ENCODE measurements at regions not wholly inside any gene's neighbourhood (a gene's known extent, or its start where the extent isn't known, plus 50 kb on each side); places are given as distances from the start of the nearest gene placed in this dataset.
"Not testable (repeated sequence)": the region's sequence is repeated elsewhere in the genome, so short reads cannot be mapped to it uniquely, and the experiment has no call there.

- H3K36me3 ChIP-seq (ENCODE audit: control insufficient read depth in 2 of 3, insufficient read depth in 3 of 3, low read length in 3 of 3); H3K4me1 ChIP-seq (ENCODE audit: control insufficient read depth in 2 of 2, insufficient read depth in 2 of 2, low read length in 2 of 2); POLR2A ChIA-PET; H3K27ac ChIP-seq (ENCODE audit: low read depth, low read length); CTCF ChIA-PET; H3K9me3 ChIP-seq (ENCODE audit: control insufficient read depth in 2 of 3, low read length in 3 of 3); H3K27me3 Mint-ChIP-seq; DNase-seq; ATAC-seq; H3K4me3 ChIP-seq (ENCODE audit: low read length); H3K27me3 ChIP-seq (ENCODE audit: control insufficient read depth in 2 of 2, insufficient read depth in 2 of 2, low read length in 2 of 2); intact Hi-C loops (cut with micrococcal nuclease); H3K27ac Mint-ChIP-seq; H3K4me3 Mint-ChIP-seq; H3K36me3 Mint-ChIP-seq; H3K4me1 Mint-ChIP-seq: not testable (repeated sequence)
- H3K9me3 Mint-ChIP-seq, result peaks cover 6 to 29% (median 17%) of the 10 kb centered on the region in 11 donors
Observed at GRCh38 chr9:100748930-100749329, 171.1 kb downstream of the CAVIN4 start.

- Mint-ChIP-seq H3K27me3 (peaks cover 0 to 29% (median 22%) of the 10 kb centered on the region in 5 donors), H3K27ac (no peak overlapping the region), H3K4me1 (no peaks in the 10 kb centered on the region), H3K9me3 (peaks cover 0 to 11% (median 5%) of the 10 kb centered on the region in 11 donors), H3K4me3 (no peak overlapping the region), H3K36me3 (no peaks in the 10 kb centered on the region)
- Histone ChIP-seq H3K4me3 (ENCODE audit: low read length) (no peak overlapping the region), H3K4me1 (ENCODE audit: control insufficient read depth in 2 of 2, insufficient read depth in 2 of 2, low read length in 2 of 2) (no peaks in the 10 kb centered on the region), H3K27ac (ENCODE audit: low read depth, low read length) (no peak overlapping the region), H3K9me3 (ENCODE audit: control insufficient read depth in 2 of 3, low read length in 3 of 3) (no peaks in the 10 kb centered on the region), H3K27me3 (ENCODE audit: control insufficient read depth in 2 of 2, insufficient read depth in 2 of 2, low read length in 2 of 2) (no peaks in the 10 kb centered on the region), H3K36me3 (ENCODE audit: control insufficient read depth in 2 of 3, insufficient read depth in 3 of 3, low read length in 3 of 3) (no peaks in the 10 kb centered on the region)
- ChIA-PET CTCF (no interaction called here), POLR2A (no interaction called here)
- intact Hi-C loops (cut with micrococcal nuclease), result no loop called here
- ATAC-seq (no peak), DNase-seq (no peak)
Observed at GRCh38 chr9:100756217-100756616, 178.3 kb downstream of the CAVIN4 start.

- ChIA-PET CTCF (interaction anchor here (0.8 to 1.0 kb wide), 2 partner anchors 43 to 215 kb away, joined by 3 read pairs; no protein-coding TSS in a partner anchor), POLR2A (no interaction called here)
Observed at GRCh38 chr9:100759215-100759614, 181.3 kb downstream of the CAVIN4 start.

GRCh38 chr9:100761276-100761802 is 183.5 kb downstream of the CAVIN4 start:
- no peak overlapping the region for H3K4me3 Mint-ChIP-seq
- intact Hi-C loops (cut with micrococcal nuclease), result no loop called here
- no peaks in the 10 kb centered on the region for H3K4me1 Mint-ChIP-seq

More at GRCh38 chr9:100759215-100759614, 181.3 kb downstream of the CAVIN4 start:
- Mint-ChIP-seq H3K27ac (no peak overlapping the region), H3K9me3 (peaks cover 0 to 14% (median 4%) of the 10 kb centered on the region in 11 donors), H3K4me1 (no peaks in the 10 kb centered on the region), H3K36me3 (no peaks in the 10 kb centered on the region), H3K27me3 (peaks cover 0 to 29% (median 18%) of the 10 kb centered on the region in 5 donors), H3K4me3 (no peak overlapping the region)
- ATAC-seq, result no peak
- Histone ChIP-seq H3K4me3 (ENCODE audit: low read length) (no peak overlapping the region), H3K27me3 (ENCODE audit: control insufficient read depth in 2 of 2, insufficient read depth in 2 of 2, low read length in 2 of 2) (no peaks in the 10 kb centered on the region), H3K9me3 (ENCODE audit: control insufficient read depth in 2 of 3, low read length in 3 of 3) (no peaks in the 10 kb centered on the region), H3K36me3 (ENCODE audit: control insufficient read depth in 2 of 3, insufficient read depth in 3 of 3, low read length in 3 of 3) (no peaks in the 10 kb centered on the region), H3K27ac (ENCODE audit: low read depth, low read length) (no peak overlapping the region), H3K4me1 (ENCODE audit: control insufficient read depth in 2 of 2, insufficient read depth in 2 of 2, low read length in 2 of 2) (no peaks in the 10 kb centered on the region)
- no peak for DNase-seq
- intact Hi-C loops (cut with micrococcal nuclease), result no loop called here

GRCh38 chr9:100774326-100774725 is 196.4 kb downstream of the CAVIN4 start:
- peaks cover 0 to 16% (median 11%) of the 10 kb centered on the region in 5 donors for H3K27me3 Mint-ChIP-seq
- Histone ChIP-seq H3K36me3 (ENCODE audit: control insufficient read depth in 2 of 3, insufficient read depth in 3 of 3, low read length in 3 of 3) (no peaks in the 10 kb centered on the region), H3K4me3 (ENCODE audit: low read length) (no peak overlapping the region), H3K4me1 (ENCODE audit: control insufficient read depth in 2 of 2, insufficient read depth in 2 of 2, low read length in 2 of 2) (no peaks in the 10 kb centered on the region), H3K27me3 (ENCODE audit: control insufficient read depth in 2 of 2, insufficient read depth in 2 of 2, low read length in 2 of 2) (no peaks in the 10 kb centered on the region), H3K9me3 (ENCODE audit: control insufficient read depth in 2 of 3, low read length in 3 of 3) (no peaks in the 10 kb centered on the region), H3K27ac (ENCODE audit: low read depth, low read length) (no peak overlapping the region)
- POLR2A ChIA-PET, result no interaction called here
- H3K27ac Mint-ChIP-seq, result no peak overlapping the region
- H3K9me3 Mint-ChIP-seq, result peaks cover 0 to 9% (median 0%) of the 10 kb centered on the region in 11 donors
- ATAC-seq (no peak), DNase-seq (no peak)
- CTCF ChIA-PET, result no interaction called here
- no peaks in the 10 kb centered on the region for H3K4me1 Mint-ChIP-seq
- no peaks in the 10 kb centered on the region for H3K36me3 Mint-ChIP-seq
- intact Hi-C loops (cut with micrococcal nuclease), result no loop called here
- no peak overlapping the region for H3K4me3 Mint-ChIP-seq

More at GRCh38 chr9:100761276-100761802, 183.5 kb downstream of the CAVIN4 start:
- peaks cover 0 to 14% (median 4%) of the 10 kb centered on the region in 11 donors for H3K9me3 Mint-ChIP-seq
- H3K4me1 ChIP-seq (ENCODE audit: control insufficient read depth in 2 of 2, insufficient read depth in 2 of 2, low read length in 2 of 2), result no peaks in the 10 kb centered on the region
- H3K27ac Mint-ChIP-seq, result no peak overlapping the region
- H3K27me3 Mint-ChIP-seq, result peaks cover 0 to 20% (median 12%) of the 10 kb centered on the region in 5 donors
- H3K4me3 ChIP-seq (ENCODE audit: low read length), result no peak overlapping the region
- ChIA-PET POLR2A (no interaction called here), CTCF (no interaction called here)
- H3K27me3 ChIP-seq (ENCODE audit: control insufficient read depth in 2 of 2, insufficient read depth in 2 of 2, low read length in 2 of 2), result no peaks in the 10 kb centered on the region
- H3K27ac ChIP-seq (ENCODE audit: low read depth, low read length), result no peak overlapping the region
- H3K36me3 Mint-ChIP-seq, result no peaks in the 10 kb centered on the region
- H3K36me3 ChIP-seq (ENCODE audit: control insufficient read depth in 2 of 3, insufficient read depth in 3 of 3, low read length in 3 of 3), result no peaks in the 10 kb centered on the region
- DNase-seq, result no peak
- ATAC-seq, result no peak
- no peaks in the 10 kb centered on the region for H3K9me3 ChIP-seq (ENCODE audit: control insufficient read depth in 2 of 3, low read length in 3 of 3)

- ATAC-seq, result no peak
- Mint-ChIP-seq H3K27ac (no peak overlapping the region), H3K9me3 (peaks cover 0 to 9% (median 0%) of the 10 kb centered on the region in 11 donors), H3K27me3 (peaks cover 0 to 16% (median 11%) of the 10 kb centered on the region in 5 donors), H3K36me3 (no peaks in the 10 kb centered on the region), H3K4me1 (no peaks in the 10 kb centered on the region), H3K4me3 (no peak overlapping the region)
- ChIA-PET POLR2A (no interaction called here), CTCF (no interaction called here)
- H3K27me3 ChIP-seq (ENCODE audit: control insufficient read depth in 2 of 2, insufficient read depth in 2 of 2, low read length in 2 of 2), result no peaks in the 10 kb centered on the region
- DNase-seq, result no peak
- no peaks in the 10 kb centered on the region for H3K36me3 ChIP-seq (ENCODE audit: control insufficient read depth in 2 of 3, insufficient read depth in 3 of 3, low read length in 3 of 3)
- no peak overlapping the region for H3K4me3 ChIP-seq (ENCODE audit: low read length)
- H3K9me3 ChIP-seq (ENCODE audit: control insufficient read depth in 2 of 3, low read length in 3 of 3), result no peaks in the 10 kb centered on the region
- intact Hi-C loops (cut with micrococcal nuclease), result no loop called here
- H3K27ac ChIP-seq (ENCODE audit: low read depth, low read length), result no peak overlapping the region
- H3K4me1 ChIP-seq (ENCODE audit: control insufficient read depth in 2 of 2, insufficient read depth in 2 of 2, low read length in 2 of 2), result no peaks in the 10 kb centered on the region
Observed at GRCh38 chr9:100774962-100775361, 197.1 kb downstream of the CAVIN4 start.

- H3K4me3 Mint-ChIP-seq, result no peak overlapping the region
- POLR2A ChIA-PET, result no interaction called here
- CTCF ChIA-PET, result no interaction called here
Observed at GRCh38 chr9:100775912-100776311, 198.0 kb downstream of the CAVIN4 start.

More at GRCh38 chr9:100775912-100776311, 198.0 kb downstream of the CAVIN4 start:
- H3K9me3 Mint-ChIP-seq, result peaks cover 0 to 9% (median 0%) of the 10 kb centered on the region in 11 donors
- H3K27me3 Mint-ChIP-seq, result peaks cover 0 to 16% (median 11%) of the 10 kb centered on the region in 5 donors
- Histone ChIP-seq H3K27me3 (ENCODE audit: control insufficient read depth in 2 of 2, insufficient read depth in 2 of 2, low read length in 2 of 2) (no peaks in the 10 kb centered on the region), H3K4me3 (ENCODE audit: low read length) (no peak overlapping the region), H3K4me1 (ENCODE audit: control insufficient read depth in 2 of 2, insufficient read depth in 2 of 2, low read length in 2 of 2) (no peaks in the 10 kb centered on the region), H3K9me3 (ENCODE audit: control insufficient read depth in 2 of 3, low read length in 3 of 3) (no peaks in the 10 kb centered on the region), H3K36me3 (ENCODE audit: control insufficient read depth in 2 of 3, insufficient read depth in 3 of 3, low read length in 3 of 3) (no peaks in the 10 kb centered on the region), H3K27ac (ENCODE audit: low read depth, low read length) (no peak overlapping the region)
- H3K27ac Mint-ChIP-seq, result no peak overlapping the region
- no peaks in the 10 kb centered on the region for H3K4me1 Mint-ChIP-seq
- intact Hi-C loops (cut with micrococcal nuclease), result no loop called here
- no peaks in the 10 kb centered on the region for H3K36me3 Mint-ChIP-seq
- no peak for DNase-seq
- ATAC-seq, result no peak

Measured in naive thymus-derived CD4-positive, alpha-beta T cell (primary cell).